Dendritic cell treated with granulocyte-macrophage colony-stimulating factor and Interleukin-4, amounts not matched to agents 40 ng/mL and 50 ng/mL, for 4 days (primary cell): ENCODE measurements at regions not wholly inside any gene's neighbourhood (a gene's known extent, or its start where the extent isn't known, plus 50 kb on each side); places are given as distances from the start of the nearest gene placed in this dataset.
"Not testable (repeated sequence)": the region's sequence is repeated elsewhere in the genome, so short reads cannot be mapped to it uniquely, and the experiment has no call there.

Experiments
- H3K27ac Mint-ChIP-seq: one replicate; pipeline ENCODE4 v1.8.0; 2022; ENCODE audit warnings: mild to moderate bottlenecking, mixed read lengths
- H3K27me3 Mint-ChIP-seq: one replicate; pipeline ENCODE4 v1.8.0; 2022; ENCODE audit warnings: mild to moderate bottlenecking, mixed read lengths
- H3K36me3 Mint-ChIP-seq: one replicate; pipeline ENCODE4 v1.8.0; 2022; ENCODE audit warnings: low read depth, mixed read lengths
- H3K4me1 Mint-ChIP-seq: one replicate; pipeline ENCODE4 v1.8.0; 2022; ENCODE audit warnings: low read depth, mixed read lengths
- H3K4me3 Mint-ChIP-seq: one replicate; pipeline ENCODE4 v1.8.0; 2022; ENCODE audit warnings: mild to moderate bottlenecking, moderate library complexity, mixed read lengths
- H3K9me3 Mint-ChIP-seq: one replicate; pipeline ENCODE4 v1.8.0; 2022; ENCODE audit warnings: mixed read lengths
- intact Hi-C: fragments of 100-400 bp; cut with micrococcal nuclease; formaldehyde crosslinking; loops from one replicate; pipeline ENCODE4 v1.15.0; 2022

DNA sequence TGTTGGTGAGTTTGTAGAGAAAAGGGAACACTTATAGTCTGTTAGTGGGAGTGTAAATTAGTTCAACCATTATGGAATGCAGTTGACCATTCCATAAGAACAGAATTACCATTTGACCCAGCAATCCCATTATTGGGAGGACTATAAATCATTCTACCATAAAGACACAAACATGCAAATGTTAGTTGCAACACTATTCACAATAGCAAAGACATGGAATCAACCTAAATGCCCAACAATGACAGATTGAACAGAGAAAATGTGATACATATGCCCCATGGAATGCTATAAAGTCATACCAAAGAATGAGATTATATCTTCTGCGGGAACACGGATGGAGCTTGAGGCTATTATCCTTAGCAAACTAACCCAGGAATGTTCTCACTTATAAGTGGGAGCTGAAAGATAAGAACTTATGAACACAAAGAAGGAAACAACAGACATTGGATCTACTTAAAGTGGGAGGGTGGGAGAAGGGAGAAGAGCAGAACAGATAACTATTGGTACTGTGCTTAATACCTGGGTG lies 1819.2 kb upstream of the ADGRL3 start:
- H3K4me3 Mint-ChIP-seq = no peak overlapping the region
- H3K36me3 Mint-ChIP-seq = no peaks in the 10 kb centered on the region
- no peak overlapping the region for H3K27ac Mint-ChIP-seq
- no peaks in the 10 kb centered on the region for H3K4me1 Mint-ChIP-seq
- H3K9me3 Mint-ChIP-seq = peaks cover 29% of the 10 kb centered on the region
- no peaks in the 10 kb centered on the region for H3K27me3 Mint-ChIP-seq
- intact Hi-C loops = no loop called here

DNA sequence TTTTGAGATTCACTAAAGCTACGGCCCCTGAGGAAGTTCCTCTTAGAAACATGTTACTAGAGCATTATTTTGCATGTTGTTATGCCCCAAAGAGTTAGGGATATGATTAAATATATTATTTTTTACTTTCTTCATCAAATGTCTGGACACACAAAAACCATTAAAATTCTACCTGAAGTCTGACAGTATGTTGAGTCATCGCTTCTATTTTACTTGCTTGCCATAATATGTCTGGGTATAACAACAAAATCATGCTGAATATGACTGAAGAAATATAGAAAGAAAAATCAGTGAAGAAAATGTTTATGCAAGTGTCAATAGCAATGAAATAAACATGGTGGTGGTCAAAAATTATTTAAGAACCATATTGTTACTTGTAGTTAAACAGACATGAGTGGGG lies 1818.5 kb upstream of the ADGRL3 start:
- H3K27ac Mint-ChIP-seq = no peak overlapping the region
- no peaks in the 10 kb centered on the region for H3K4me1 Mint-ChIP-seq
- H3K9me3 Mint-ChIP-seq = peaks cover 23% of the 10 kb centered on the region
- no peak overlapping the region for H3K4me3 Mint-ChIP-seq
- intact Hi-C loops = no loop called here
- H3K36me3 Mint-ChIP-seq = no peaks in the 10 kb centered on the region
- H3K27me3 Mint-ChIP-seq = no peaks in the 10 kb centered on the region

DNA sequence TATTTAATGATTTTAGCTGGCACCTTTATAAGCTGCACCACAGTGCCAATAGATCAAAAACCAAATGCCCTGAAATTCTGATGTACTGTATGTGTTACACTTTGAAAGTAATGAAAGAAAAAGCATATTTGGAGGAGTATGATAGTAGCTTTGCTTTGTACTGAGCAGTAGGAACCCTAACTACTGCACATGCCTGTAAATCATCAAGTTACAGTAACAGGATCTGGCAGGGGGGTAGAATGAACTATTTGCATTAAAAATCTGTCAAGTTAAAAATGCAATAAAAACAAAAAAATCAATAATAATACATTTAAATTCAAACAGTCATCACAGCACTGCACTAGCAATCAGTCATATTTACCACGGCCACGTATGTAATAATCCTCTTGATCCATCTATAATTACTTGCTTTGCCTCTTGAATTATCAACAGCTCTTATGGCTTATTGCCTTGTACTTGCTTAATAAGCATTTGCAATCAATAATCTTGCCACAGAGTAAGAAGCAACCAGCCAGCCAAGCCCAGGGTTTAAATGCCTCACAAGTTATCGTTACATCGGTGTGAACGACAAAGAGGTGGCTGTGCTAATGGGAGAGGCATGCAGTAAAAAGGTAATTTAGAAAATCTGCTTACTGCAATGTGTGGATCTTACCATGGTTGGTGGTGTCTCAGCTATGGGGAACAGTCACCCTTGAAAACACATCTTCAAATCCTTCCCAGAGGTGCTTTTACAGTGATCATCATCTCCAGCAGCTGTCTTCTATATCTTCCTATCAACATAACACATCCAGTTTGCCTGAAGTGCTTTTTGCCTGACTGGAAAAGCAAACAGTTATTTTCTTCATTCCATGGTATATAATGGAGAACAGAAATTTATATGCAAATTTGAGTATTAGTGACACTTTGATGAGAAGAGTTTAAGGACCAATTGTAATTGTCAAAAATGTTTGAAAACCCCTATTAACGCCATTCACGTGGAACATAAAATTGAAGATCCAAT lies 1812.1 kb upstream of the ADGRL3 start:
- no peak overlapping the region for H3K27ac Mint-ChIP-seq
- intact Hi-C loops = no loop called here
- H3K9me3 Mint-ChIP-seq = peaks cover 5% of the 10 kb centered on the region
- no peaks in the 10 kb centered on the region for H3K27me3 Mint-ChIP-seq
- no peaks in the 10 kb centered on the region for H3K36me3 Mint-ChIP-seq
- no peak overlapping the region for H3K4me3 Mint-ChIP-seq
- no peaks in the 10 kb centered on the region for H3K4me1 Mint-ChIP-seq

DNA sequence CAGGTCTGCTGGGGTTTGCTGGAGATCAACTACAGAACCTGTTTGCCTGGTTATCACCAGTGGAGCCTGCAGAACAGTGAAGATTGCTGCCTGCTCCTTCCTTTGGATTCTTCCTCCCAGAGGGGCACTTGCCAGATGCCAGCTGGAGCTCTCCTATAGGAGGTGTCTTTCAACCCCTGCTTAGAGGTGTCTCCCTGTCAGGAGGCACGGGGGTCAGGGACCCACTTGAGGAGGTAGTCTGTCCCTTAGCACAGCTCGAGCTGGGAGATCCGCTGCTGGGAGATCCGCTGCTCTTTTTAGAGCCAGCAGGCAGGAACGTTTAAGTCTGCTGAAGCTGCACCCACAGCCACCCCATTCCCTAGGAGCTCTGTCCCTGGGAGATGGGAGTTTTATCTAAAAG lies 1806.3 kb upstream of the ADGRL3 start:
- H3K9me3 Mint-ChIP-seq = peaks cover 42% of the 10 kb centered on the region
- no peaks in the 10 kb centered on the region for H3K27me3 Mint-ChIP-seq
- H3K36me3 Mint-ChIP-seq = no peaks in the 10 kb centered on the region
- intact Hi-C loops = no loop called here
- no peak overlapping the region for H3K27ac Mint-ChIP-seq
- H3K4me3 Mint-ChIP-seq = no peak overlapping the region
- no peaks in the 10 kb centered on the region for H3K4me1 Mint-ChIP-seq

DNA sequence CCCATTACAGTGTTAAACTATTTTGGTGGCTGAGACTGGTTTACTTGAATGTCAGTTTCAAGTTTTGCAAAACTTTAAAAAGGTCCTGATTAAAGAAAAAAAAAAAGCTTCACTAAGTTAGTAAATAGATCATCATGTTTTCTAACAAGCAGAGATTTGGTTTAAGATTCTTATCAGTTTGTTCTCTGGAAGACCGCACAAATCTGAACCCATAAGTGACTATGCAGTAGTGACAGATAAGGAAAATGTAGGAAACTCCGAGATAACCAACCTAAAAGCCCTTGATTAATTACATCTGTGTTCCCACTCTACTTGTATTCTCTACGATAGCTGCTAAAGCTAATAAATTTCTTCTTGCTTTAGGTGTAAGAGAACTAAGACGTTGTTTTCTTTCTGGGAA lies 1799.8 kb upstream of the ADGRL3 start:
- Mint-ChIP-seq H3K9me3 (peaks cover 17% of the 10 kb centered on the region), H3K27me3 (no peaks in the 10 kb centered on the region), H3K4me3 (no peak overlapping the region), H3K36me3 (no peaks in the 10 kb centered on the region), H3K27ac (no peak overlapping the region), H3K4me1 (no peaks in the 10 kb centered on the region)
- intact Hi-C loops = no loop called here

DNA sequence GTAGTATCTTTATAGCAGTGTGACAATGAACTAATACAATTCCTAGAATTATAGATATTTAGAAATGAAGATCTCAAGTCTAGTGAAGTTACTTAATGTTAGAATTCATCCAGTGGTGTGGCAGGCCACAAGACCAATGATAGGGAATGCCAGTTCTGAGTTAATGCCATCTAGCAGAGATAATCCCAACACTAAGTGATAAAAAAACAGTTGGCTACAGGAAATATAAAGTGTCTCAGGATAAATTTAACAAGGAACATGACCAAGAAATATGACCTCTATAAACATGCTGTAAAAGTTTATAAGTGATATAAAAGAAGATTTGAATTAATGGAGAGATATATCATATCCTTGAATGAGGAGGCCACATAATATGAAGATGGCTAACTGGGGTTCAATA lies 1790.5 kb upstream of the ADGRL3 start:
- Mint-ChIP-seq H3K9me3 (no peaks in the 10 kb centered on the region), H3K27me3 (no peaks in the 10 kb centered on the region), H3K27ac (no peak overlapping the region), H3K4me3 (no peak overlapping the region), H3K36me3 (no peaks in the 10 kb centered on the region), H3K4me1 (no peaks in the 10 kb centered on the region)
- intact Hi-C loops = no loop called here

DNA sequence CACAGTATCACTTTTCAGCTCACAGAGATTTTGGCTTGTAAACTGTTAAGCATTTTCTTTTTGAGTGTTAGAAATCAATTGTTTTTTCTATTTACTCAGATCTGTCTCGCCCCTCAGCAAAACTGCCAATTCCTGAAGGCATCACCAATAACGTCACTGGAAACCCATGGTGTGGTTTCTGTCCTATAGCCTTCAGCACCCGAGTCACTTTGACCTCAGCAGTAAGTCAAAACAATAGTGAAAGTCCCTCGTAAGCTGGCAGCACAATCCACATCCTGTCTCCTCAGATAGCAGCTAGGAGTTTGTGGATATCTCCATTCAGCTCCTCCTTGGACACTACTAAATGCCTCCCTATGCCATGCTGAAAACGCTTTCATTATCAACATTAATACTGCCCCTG lies 1787.4 kb upstream of the ADGRL3 start:
- Mint-ChIP-seq H3K9me3 (no peaks in the 10 kb centered on the region), H3K36me3 (no peaks in the 10 kb centered on the region), H3K4me1 (no peaks in the 10 kb centered on the region), H3K4me3 (no peak overlapping the region), H3K27me3 (no peaks in the 10 kb centered on the region), H3K27ac (no peak overlapping the region)
- intact Hi-C loops = no loop called here

DNA sequence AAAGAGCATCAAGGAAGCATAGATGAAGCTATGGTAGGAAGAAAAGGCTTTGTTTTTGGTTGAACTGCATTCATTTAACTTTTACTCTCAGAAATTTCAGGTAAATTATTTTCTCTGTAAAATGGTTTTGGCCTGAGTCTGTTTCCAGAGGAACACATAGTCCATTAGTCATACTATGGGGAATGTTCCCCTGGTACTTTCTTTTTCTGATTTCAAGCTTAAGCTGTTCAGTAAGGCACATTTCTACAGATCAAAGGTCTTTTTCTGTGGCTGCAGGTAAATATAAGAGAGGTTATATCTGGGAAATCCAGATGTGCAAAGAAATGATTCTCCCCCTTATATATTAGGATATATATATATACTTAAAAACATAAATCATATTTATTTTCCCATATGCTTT lies 1744.4 kb upstream of the ADGRL3 start:
- intact Hi-C loops = no loop called here
- Mint-ChIP-seq H3K4me1 (no peaks in the 10 kb centered on the region), H3K9me3 (no peaks in the 10 kb centered on the region), H3K36me3 (no peaks in the 10 kb centered on the region), H3K27me3 (no peaks in the 10 kb centered on the region), H3K4me3 (no peak overlapping the region), H3K27ac (no peak overlapping the region)

DNA sequence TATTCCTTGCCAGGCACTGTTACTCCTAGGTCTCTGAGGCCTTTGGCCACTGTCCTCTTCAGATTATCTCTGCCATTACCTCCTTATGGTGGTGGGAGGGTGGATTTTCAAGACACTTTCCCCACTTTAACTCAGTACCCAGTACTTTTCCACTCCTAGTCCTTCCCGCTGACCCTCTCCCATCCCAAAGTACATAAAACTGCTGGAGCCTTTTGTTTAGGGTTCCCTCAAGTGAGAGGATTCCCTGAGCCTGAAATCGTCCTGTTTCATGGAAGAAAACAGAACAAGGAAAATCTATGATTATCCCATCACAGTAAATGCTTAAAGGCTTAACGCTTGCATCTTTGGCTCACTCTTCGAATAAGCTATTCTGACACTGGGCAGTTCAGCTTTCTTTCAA lies 1742.5 kb upstream of the ADGRL3 start:
- intact Hi-C loops = no loop called here
- Mint-ChIP-seq H3K27ac (no peak overlapping the region), H3K36me3 (no peaks in the 10 kb centered on the region), H3K27me3 (no peaks in the 10 kb centered on the region), H3K4me3 (no peak overlapping the region), H3K4me1 (no peaks in the 10 kb centered on the region), H3K9me3 (no peaks in the 10 kb centered on the region)

DNA sequence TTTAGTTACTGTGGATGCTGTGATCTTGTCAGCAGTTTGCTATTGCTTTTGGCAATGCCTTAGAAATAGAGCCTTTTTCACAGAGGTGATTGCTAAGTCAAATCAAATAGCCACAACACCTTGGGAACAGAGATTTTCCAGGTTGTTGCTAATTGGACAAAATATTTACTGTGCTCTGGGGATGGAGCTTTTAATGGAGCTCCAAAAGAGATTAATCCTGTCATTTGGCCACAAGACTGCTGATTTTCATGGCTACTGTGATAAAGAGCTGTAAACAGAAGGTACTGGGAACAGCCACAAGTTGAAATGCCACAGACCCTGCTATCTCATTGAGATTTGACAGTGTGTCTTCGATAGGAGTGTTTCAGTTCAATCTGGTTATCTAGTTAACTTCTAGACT lies 1715.2 kb upstream of the ADGRL3 start:
- intact Hi-C loops = no loop called here
- no peak overlapping the region for H3K27ac Mint-ChIP-seq
- no peaks in the 10 kb centered on the region for H3K36me3 Mint-ChIP-seq
- H3K4me3 Mint-ChIP-seq = no peak overlapping the region
- H3K4me1 Mint-ChIP-seq = no peaks in the 10 kb centered on the region
- peaks cover 8% of the 10 kb centered on the region for H3K9me3 Mint-ChIP-seq
- H3K27me3 Mint-ChIP-seq = no peaks in the 10 kb centered on the region

DNA sequence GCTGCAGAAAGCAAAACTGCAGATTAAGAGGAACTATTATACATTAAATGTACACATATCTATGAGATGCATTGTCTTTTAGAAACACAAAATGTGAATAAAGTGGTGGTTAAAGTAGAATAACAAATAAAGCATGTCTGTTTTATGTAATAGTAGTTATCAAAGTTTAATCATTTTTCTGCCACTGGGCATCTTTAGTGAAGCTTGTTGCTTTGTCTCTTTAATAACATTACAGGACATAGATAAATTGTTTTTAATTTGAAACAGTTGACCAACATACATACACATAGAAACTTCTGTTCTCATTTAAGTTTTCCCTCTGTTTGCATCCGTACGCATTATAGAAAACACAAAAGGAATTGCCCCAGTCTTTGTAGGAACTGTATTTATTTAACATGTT lies 1700.0 kb upstream of the ADGRL3 start:
- Mint-ChIP-seq H3K27me3 (no peaks in the 10 kb centered on the region), H3K27ac (no peak overlapping the region), H3K36me3 (no peaks in the 10 kb centered on the region), H3K4me3 (no peak overlapping the region), H3K4me1 (no peaks in the 10 kb centered on the region), H3K9me3 (no peaks in the 10 kb centered on the region)
- intact Hi-C loops = no loop called here

DNA sequence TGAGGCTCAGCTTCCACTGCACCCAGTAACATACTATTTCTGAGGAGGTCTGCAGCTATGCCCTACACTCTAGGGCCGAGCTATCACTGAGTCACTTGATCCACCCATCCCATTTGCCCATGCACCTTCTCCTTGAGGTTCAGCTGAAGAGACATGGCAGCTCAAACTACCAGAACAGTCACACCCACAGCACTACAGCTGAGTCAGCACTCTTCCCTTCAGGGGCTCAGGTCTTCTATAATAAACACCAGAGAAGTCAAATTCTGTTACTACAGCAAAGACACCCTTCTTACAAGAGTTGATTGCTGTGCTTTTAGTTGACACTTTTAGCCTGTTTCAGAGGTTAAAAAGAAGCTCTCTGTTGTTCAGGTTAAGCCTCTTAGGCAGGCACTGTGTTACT lies 1696.4 kb upstream of the ADGRL3 start:
- Mint-ChIP-seq H3K27ac (no peak overlapping the region), H3K4me3 (no peak overlapping the region), H3K4me1 (no peaks in the 10 kb centered on the region), H3K9me3 (no peaks in the 10 kb centered on the region), H3K36me3 (no peaks in the 10 kb centered on the region), H3K27me3 (no peaks in the 10 kb centered on the region)
- intact Hi-C loops = no loop called here

DNA sequence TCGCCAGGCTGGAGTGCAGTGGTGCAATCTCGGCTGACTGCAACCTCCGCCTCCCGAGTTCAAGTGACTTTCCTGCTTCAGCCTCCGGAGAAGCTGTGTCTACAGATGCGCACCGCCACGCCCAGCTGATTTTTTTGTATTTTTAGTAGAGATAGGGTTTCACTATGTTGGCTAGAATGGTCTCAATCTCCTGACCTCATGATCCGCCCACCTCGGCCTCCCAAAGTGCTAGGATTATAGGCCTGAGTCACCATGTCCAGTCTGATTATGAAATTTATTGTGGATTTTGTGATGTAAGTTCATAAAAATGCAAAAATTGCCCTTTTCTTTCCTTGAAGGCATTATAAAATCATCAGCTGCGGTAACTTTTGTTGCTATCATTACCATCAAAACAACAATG lies 1688.3 kb upstream of the ADGRL3 start:
- H3K4me1 Mint-ChIP-seq, intact Hi-C loops, H3K27ac Mint-ChIP-seq, H3K4me3 Mint-ChIP-seq, H3K36me3 Mint-ChIP-seq, H3K9me3 Mint-ChIP-seq, H3K27me3 Mint-ChIP-seq: not testable (repeated sequence)

DNA sequence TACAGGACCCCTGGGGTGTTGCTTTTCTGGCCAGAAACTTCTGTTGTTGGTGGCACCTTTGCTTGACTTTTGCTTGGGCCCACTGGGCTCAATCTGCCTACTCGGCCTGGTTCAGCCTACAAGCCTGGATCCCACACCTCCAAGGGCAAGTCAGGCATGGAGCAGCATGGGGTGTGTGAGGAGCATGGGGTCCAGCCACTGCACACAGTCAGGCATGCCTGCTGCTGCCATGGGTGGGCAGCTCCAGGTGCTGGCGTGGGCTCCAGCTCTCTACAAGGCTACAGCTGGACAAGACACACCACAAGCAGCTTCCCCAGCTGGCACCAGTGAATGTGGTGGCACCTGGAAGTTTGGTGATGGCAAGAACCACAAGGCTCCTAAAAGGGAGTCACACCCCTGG lies 1683.1 kb upstream of the ADGRL3 start:
- no peaks in the 10 kb centered on the region for H3K27me3 Mint-ChIP-seq
- no peak overlapping the region for H3K4me3 Mint-ChIP-seq
- peaks cover 8% of the 10 kb centered on the region for H3K9me3 Mint-ChIP-seq
- intact Hi-C loops = no loop called here
- H3K27ac Mint-ChIP-seq = no peak overlapping the region
- H3K4me1 Mint-ChIP-seq = no peaks in the 10 kb centered on the region
- no peaks in the 10 kb centered on the region for H3K36me3 Mint-ChIP-seq
